ENCODE measurements at regions not wholly inside any gene's neighbourhood (a gene's known extent, or its start where the extent isn't known, plus 50 kb on each side); places are given as distances from the start of the nearest gene placed in this dataset.

DNA sequence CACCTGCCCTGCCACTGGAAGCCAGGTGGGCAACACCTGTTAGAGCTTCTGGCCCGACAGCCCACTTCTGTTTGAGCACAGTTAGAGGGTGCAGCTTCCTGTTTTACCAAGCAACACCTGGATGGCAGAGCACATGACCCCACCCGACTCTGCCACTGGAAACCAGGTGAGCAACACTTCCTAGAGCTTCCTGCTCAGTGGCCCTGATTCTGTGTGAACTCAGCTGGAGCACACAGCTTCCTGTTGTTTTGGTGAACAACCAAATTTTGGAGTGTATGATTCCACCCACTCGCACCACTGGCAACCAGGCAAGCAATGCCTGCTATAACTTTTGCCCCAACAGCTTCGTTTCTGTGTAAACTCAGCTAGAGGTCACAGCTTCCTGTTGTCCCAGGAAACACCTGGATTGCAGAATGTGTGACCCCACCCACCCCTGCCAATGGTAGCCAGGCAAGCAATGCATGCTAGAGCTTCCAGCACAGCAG, 163.8 kb upstream of the KLF8 start:
- intact Hi-C loops (cut with DNase I) = no loop called here
- H3K27ac ChIP-seq = no peak overlapping the region
- TF ChIP-seq POLR2A (IDR thresholded peaks at IDR 0.05) = no peak
- TF ChIP-seq, protein P1, sequence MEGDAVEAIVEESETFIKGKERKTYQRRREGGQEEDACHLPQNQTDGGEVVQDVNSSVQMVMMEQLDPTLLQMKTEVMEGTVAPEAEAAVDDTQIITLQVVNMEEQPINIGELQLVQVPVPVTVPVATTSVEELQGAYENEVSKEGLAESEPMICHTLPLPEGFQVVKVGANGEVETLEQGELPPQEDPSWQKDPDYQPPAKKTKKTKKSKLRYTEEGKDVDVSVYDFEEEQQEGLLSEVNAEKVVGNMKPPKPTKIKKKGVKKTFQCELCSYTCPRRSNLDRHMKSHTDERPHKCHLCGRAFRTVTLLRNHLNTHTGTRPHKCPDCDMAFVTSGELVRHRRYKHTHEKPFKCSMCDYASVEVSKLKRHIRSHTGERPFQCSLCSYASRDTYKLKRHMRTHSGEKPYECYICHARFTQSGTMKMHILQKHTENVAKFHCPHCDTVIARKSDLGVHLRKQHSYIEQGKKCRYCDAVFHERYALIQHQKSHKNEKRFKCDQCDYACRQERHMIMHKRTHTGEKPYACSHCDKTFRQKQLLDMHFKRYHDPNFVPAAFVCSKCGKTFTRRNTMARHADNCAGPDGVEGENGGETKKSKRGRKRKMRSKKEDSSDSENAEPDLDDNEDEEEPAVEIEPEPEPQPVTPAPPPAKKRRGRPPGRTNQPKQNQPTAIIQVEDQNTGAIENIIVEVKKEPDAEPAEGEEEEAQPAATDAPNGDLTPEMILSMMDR (IDR thresholded peaks at IDR 0.05) = no peak
- H3K4me1 ChIP-seq (replicated peaks in 1 of 2) = no peaks in the 10 kb centered on the region
- H3K9me3 ChIP-seq (replicated peaks in 1 of 3) = no peaks in the 10 kb centered on the region
- H3K27me3 ChIP-seq = no peaks in the 10 kb centered on the region
- no peaks in the 10 kb centered on the region for H3K36me3 ChIP-seq (replicated peaks in 1 of 2)
- 54 to 100% (median 80%) methylated on average over 1 to 4 of the region's 4 CpGs for WGBS, 4 donors
- DNase-seq = no peak
- H3K4me3 ChIP-seq = no peak overlapping the region

DNA sequence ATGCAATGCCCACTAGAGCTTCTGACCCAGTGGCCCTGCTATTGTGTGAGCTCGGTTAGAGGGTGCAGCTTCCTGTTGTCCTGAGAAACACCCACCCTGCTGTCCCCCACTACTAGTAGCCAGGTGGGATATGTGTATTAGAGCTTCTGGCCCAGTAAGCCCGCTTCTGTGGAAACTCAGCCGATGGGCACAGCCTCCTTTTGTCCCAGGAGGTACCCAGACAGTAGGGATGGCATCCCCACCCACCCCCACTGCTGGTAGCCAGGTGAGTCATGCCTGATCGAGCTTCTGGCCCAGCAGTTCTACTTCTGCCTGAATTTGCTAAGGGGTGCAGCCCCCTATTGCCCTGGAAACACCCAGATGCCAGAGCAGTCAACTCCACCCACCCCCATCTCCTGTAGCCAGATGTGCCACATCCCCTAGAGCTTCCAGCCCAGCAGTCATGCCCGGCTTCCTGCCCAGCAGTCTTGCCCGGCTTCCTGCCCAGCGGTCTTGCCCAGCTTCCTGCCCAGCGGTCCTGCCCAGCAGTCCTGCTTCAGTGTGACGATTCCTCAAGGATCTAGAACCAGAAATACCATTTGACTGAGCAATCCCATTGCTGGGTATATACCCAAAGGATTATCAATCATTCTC, 162.7 kb upstream of the KLF8 start:
- 74 to 100% (median 85%) methylated on average over 3 to 9 of the region's 9 CpGs for WGBS, 4 donors
- Histone ChIP-seq H3K4me1 (replicated peaks in 1 of 2) (no peaks in the 10 kb centered on the region), H3K27me3 (no peaks in the 10 kb centered on the region), H3K4me3 (no peak overlapping the region), H3K27ac (no peak overlapping the region), H3K36me3 (replicated peaks in 1 of 2) (no peaks in the 10 kb centered on the region), H3K9me3 (replicated peaks in 1 of 3) (no peaks in the 10 kb centered on the region)
- TF ChIP-seq, protein P1 (IDR thresholded peaks at IDR 0.05) = no peak
- TF ChIP-seq POLR2A (IDR thresholded peaks at IDR 0.05) = no peak
- DNase-seq = no peak
- intact Hi-C loops (cut with DNase I) = no loop called here

DNA sequence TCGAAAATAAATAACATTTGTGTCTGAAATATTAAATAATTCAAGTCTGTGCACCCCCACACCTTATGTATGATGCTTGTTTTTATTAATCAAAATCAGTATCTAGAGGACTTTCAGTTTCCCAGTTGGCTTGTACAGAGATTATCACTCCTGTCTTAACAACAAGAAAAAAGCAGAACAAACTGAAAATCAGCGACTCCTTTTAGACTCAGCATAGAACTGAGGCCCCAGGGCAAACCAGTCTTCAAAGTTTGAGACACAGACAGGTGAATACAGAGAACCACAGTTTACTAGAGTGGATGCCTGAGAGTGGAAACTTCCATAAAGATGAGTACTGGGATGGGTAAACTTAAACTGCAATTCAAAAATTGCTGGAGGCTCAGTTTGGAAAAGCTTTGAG, 142.8 kb upstream of the KLF8 start:
- no peaks in the 10 kb centered on the region for H3K9me3 ChIP-seq (replicated peaks in 1 of 3)
- H3K36me3 ChIP-seq (replicated peaks in 1 of 2) = no peaks in the 10 kb centered on the region
- intact Hi-C loops (cut with DNase I) = no loop called here
- WGBS, 4 donors = 48 to 89% (median 68%) methylated on average over 2 of the region's 2 CpGs
- no peaks in the 10 kb centered on the region for H3K27me3 ChIP-seq
- no peak for DNase-seq
- no peak for TF ChIP-seq POLR2A (IDR thresholded peaks at IDR 0.05)
- TF ChIP-seq, protein P1 (IDR thresholded peaks at IDR 0.05) = no peak
- no peak overlapping the region for H3K4me3 ChIP-seq
- H3K4me1 ChIP-seq (replicated peaks in 1 of 2) = no peaks in the 10 kb centered on the region
- H3K27ac ChIP-seq = no peak overlapping the region

DNA sequence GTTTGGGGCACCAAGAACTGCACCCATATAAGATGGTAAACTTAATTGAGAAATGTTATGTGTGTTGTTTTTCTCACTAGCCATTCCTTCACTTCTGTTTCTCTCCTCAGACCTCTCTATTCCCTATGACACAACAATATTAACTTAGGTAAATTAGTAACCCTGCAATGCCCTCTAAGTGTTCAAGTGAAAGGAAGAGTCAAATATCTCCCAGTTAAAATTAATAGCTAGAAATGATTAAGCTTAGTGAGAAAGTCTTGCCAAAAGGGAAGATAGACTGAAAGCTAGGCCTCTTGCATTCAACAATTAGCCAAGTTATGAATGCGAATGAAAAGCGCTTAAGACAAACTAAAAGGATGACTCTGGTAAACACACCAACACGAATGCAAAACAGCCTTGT, 132.9 kb upstream of the KLF8 start:
- H3K27me3 ChIP-seq = no peaks in the 10 kb centered on the region
- H3K27ac ChIP-seq = no peak overlapping the region
- H3K4me1 ChIP-seq (replicated peaks in 1 of 2) = no peaks in the 10 kb centered on the region
- WGBS, 4 donors = 65 to 90% (median 67%) methylated on average over 3 of the region's 3 CpGs
- no peak overlapping the region for H3K4me3 ChIP-seq
- intact Hi-C loops (cut with DNase I) = no loop called here
- H3K36me3 ChIP-seq (replicated peaks in 1 of 2) = no peaks in the 10 kb centered on the region
- H3K9me3 ChIP-seq (replicated peaks in 1 of 3) = no peaks in the 10 kb centered on the region
- DNase-seq = no peak
- TF ChIP-seq, protein P1 (IDR thresholded peaks at IDR 0.05) = no peak
- TF ChIP-seq POLR2A (IDR thresholded peaks at IDR 0.05) = no peak
